ENCODE measurements at regions not wholly inside any gene's neighbourhood (a gene's known extent, or its start where the extent isn't known, plus 50 kb on each side); places are given as distances from the start of the nearest gene placed in this dataset.

GRCh38 chr3:167895684-167896083 lies 160.2 kb downstream of the SERPINI1 start:
- no peak overlapping the region for H3K4me3 Mint-ChIP-seq
- H3K27me3 Mint-ChIP-seq (ENCODE audit: low read depth in 3 of 3), result peaks cover 0 to 3% (median 0%) of the 10 kb centered on the region in 3 donors
- Histone ChIP-seq H3K27ac (ENCODE audit: low read depth in 1 of 2, low read length in 2 of 2) (no peak overlapping the region), H3K27me3 (ENCODE audit: control insufficient read depth in 2 of 2, insufficient read depth in 2 of 2, low read length in 2 of 2) (no peaks in the 10 kb centered on the region), H3K9me3 (replicated peaks in 1 of 2; ENCODE audit: control insufficient read depth in 1 of 2, insufficient read depth in 1 of 2, low read length in 2 of 2) (no peaks in the 10 kb centered on the region), H3K4me1 (ENCODE audit: control insufficient read depth in 1 of 2, insufficient read depth in 2 of 2, low read length in 2 of 2) (peaks cover 3 to 10% of the 10 kb centered on the region in 2 donors), H3K79me2 (ENCODE audit: insufficient read depth, low read length) (no peaks in the 10 kb centered on the region), H2AFZ (ENCODE audit: insufficient read depth, low read depth, low read length, poor library complexity, severe bottlenecking) (no peak overlapping the region), H3K36me3 (replicated peaks in 1 of 2; ENCODE audit: control insufficient read depth in 1 of 2, insufficient read depth in 2 of 2, low read length in 2 of 2) (no peaks in the 10 kb centered on the region), H3K4me3 (replicated peaks in 1 of 3; ENCODE audit: low read depth in 2 of 3, low read length in 3 of 3) (no peak overlapping the region), H4K20me1 (ENCODE audit: insufficient read depth, low read length) (no peaks in the 10 kb centered on the region), H3K4me2 (replicated peaks; ENCODE audit: extremely low read depth, low read length, poor library complexity, severe bottlenecking) (no peak overlapping the region), H3K9ac (ENCODE audit: insufficient read depth, low read length, poor library complexity, severe bottlenecking) (no peak overlapping the region)
- peaks cover 0 to 3% (median 3%) of the 10 kb centered on the region in 7 donors for H3K9me3 Mint-ChIP-seq
- WGBS (ENCODE audit: insufficient coverage), result no CpG with 5 or more reads among the region's 4 CpGs
- intact Hi-C loops (cut with micrococcal nuclease), result no loop called here
- no peak for DNase-seq
- H3K4me1 Mint-ChIP-seq, result peaks cover 17% of the 10 kb centered on the region
- H3K36me3 Mint-ChIP-seq, result no peaks in the 10 kb centered on the region
- TF ChIP-seq CTCF (IDR thresholded peaks at IDR 0.05), result no peak
- H3K27ac Mint-ChIP-seq, result no peak overlapping the region

DNA sequence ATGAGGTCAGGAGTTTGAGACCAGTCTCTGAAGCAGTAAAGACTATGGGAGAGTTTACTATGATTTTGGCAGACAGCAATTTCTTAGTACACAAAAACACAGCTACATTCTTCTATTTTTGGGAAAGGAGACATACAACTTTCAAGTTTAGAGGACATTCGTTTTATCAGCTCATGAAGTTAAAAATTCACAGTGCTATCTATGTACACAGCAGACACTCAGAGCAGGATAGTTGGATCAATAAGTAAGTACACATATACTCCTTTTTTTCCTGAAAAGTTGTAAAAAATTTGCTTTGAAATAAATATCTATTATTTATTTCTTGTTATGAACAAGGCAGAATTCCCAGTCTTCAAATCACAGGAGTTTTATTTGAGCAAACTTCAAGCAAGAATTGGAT lies 159.7 kb downstream of the SERPINI1 start:
- Mint-ChIP-seq H3K9me3 (peaks cover 0 to 3% (median 3%) of the 10 kb centered on the region in 7 donors), H3K4me1 (peaks cover 17% of the 10 kb centered on the region), H3K27ac (no peak overlapping the region), H3K36me3 (no peaks in the 10 kb centered on the region), H3K27me3 (ENCODE audit: low read depth in 3 of 3) (peaks cover 0 to 3% (median 0%) of the 10 kb centered on the region in 3 donors), H3K4me3 (no peak overlapping the region)
- no peak for DNase-seq
- Histone ChIP-seq H3K27me3 (ENCODE audit: control insufficient read depth in 2 of 2, insufficient read depth in 2 of 2, low read length in 2 of 2) (no peaks in the 10 kb centered on the region), H3K9ac (ENCODE audit: insufficient read depth, low read length, poor library complexity, severe bottlenecking) (no peak overlapping the region), H3K4me1 (ENCODE audit: control insufficient read depth in 1 of 2, insufficient read depth in 2 of 2, low read length in 2 of 2) (peaks cover 3 to 10% of the 10 kb centered on the region in 2 donors), H3K79me2 (ENCODE audit: insufficient read depth, low read length) (no peaks in the 10 kb centered on the region), H3K4me2 (replicated peaks; ENCODE audit: extremely low read depth, low read length, poor library complexity, severe bottlenecking) (no peak overlapping the region), H3K9me3 (replicated peaks in 1 of 2; ENCODE audit: control insufficient read depth in 1 of 2, insufficient read depth in 1 of 2, low read length in 2 of 2) (no peaks in the 10 kb centered on the region), H3K36me3 (replicated peaks in 1 of 2; ENCODE audit: control insufficient read depth in 1 of 2, insufficient read depth in 2 of 2, low read length in 2 of 2) (no peaks in the 10 kb centered on the region), H2AFZ (ENCODE audit: insufficient read depth, low read depth, low read length, poor library complexity, severe bottlenecking) (no peak overlapping the region), H4K20me1 (ENCODE audit: insufficient read depth, low read length) (no peaks in the 10 kb centered on the region), H3K4me3 (replicated peaks in 1 of 3; ENCODE audit: low read depth in 2 of 3, low read length in 3 of 3) (no peak overlapping the region), H3K27ac (ENCODE audit: low read depth in 1 of 2, low read length in 2 of 2) (no peak overlapping the region)
- intact Hi-C loops (cut with micrococcal nuclease), result no loop called here
- no CpG with 5 or more reads among the region's 1 CpG for whole genome bisulfite sequencing (ENCODE audit: insufficient coverage)
- TF ChIP-seq CTCF (IDR thresholded peaks at IDR 0.05), result no peak
